ENCODE measurements at regions not wholly inside any gene's neighbourhood (a gene's known extent, or its start where the extent isn't known, plus 50 kb on each side); places are given as distances from the start of the nearest gene placed in this dataset.

DNA sequence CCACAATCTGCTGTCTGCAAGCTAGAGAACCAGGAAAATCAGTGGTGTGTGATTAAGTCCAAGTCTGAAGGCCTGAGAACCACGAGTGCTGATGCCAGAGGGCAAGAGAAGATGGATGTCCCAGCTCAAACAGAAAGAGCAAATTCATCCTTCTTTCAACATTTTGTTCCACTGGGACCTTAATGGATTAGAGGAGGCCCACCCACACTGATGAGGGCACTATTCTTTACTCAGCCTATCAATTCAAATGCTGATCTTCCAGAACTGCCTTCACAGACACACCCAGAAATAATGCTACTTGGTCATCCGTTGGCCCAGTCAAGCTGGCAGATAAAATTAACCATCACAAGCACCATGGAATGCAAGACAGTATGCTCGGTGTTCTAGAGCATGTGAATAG, 226.6 kb upstream of the SASH1 start:
- H3K9me3 Mint-ChIP-seq, result peaks cover 0 to 12% (median under 1%) of the 10 kb centered on the region in 6 donors
- H3K27ac Mint-ChIP-seq, result no peak overlapping the region
- DNase-seq, result no peak
- no peaks in the 10 kb centered on the region for H3K4me1 Mint-ChIP-seq
- no peaks in the 10 kb centered on the region for H3K36me3 Mint-ChIP-seq
- H3K27me3 Mint-ChIP-seq (ENCODE audit: low read depth in 3 of 3), result no peaks in the 10 kb centered on the region
- no peak overlapping the region for H3K4me3 Mint-ChIP-seq

DNA sequence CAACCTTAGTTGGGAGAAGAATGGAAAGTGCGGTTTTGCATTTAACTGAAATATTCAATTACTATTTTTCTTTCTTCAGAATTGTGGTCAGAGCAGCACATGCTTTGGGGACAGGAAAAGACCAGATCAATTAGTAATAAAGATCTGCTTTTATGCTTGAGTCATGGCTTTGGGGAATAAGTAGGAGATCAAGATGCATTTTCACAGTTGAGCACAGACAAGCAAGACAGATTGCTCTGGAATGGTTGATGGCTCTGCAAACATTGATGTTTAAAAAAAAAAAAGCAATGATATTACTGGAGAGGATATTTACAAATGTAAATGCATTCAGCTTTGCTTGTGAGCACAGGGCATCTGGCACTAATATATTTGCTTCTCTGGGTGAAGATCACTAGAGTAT, 224.4 kb upstream of the SASH1 start:
- no peak overlapping the region for H3K27ac Mint-ChIP-seq
- no peak overlapping the region for H3K4me3 Mint-ChIP-seq
- no peak for DNase-seq
- H3K4me1 Mint-ChIP-seq, result no peaks in the 10 kb centered on the region
- no peaks in the 10 kb centered on the region for H3K36me3 Mint-ChIP-seq
- peaks cover 0 to 2% (median 0%) of the 10 kb centered on the region in 3 donors for H3K27me3 Mint-ChIP-seq (ENCODE audit: low read depth in 3 of 3)
- peaks cover 0 to 10% (median under 1%) of the 10 kb centered on the region in 6 donors for H3K9me3 Mint-ChIP-seq

DNA sequence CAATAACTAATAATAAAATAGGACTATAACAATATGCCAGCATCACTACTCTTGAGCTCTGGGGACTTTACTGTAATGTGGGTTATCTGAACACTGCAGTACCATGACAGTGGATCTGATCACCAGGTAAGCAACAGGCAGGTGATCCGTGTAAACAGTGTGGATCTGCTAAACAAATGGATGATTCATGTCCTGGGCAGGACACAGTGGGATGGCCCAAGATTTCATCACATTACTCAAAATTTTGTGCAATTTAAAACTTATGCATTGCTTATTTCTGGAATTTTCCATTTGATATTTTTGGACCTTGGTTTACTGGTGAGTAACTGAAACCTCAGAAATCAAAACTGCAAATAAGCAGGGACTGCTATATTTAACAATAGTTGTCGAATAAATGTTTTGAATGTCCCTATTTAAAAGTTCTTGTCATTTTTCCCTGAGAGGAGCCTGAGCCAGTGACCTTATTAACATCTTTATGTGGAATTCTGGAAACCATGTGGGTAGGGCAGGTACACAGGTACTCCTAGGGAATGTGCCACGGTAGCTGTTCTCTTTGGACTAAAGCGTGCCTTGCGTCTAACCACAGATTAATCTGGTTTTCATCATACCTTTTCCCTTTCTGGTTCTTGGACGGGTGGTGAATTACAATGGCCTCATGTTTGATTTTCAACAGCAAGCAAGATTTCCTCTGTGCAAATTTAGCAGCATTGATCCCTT, 214.5 kb upstream of the SASH1 start:
- Mint-ChIP-seq H3K36me3 (no peaks in the 10 kb centered on the region), H3K9me3 (peaks cover 0 to 2% (median 0%) of the 10 kb centered on the region in 6 donors), H3K4me3 (no peak overlapping the region), H3K4me1 (no peaks in the 10 kb centered on the region), H3K27ac (no peak overlapping the region), H3K27me3 (ENCODE audit: low read depth in 3 of 3) (peaks cover 0 to 4% (median 2%) of the 10 kb centered on the region in 3 donors)
- DNase-seq, result no peak

DNA sequence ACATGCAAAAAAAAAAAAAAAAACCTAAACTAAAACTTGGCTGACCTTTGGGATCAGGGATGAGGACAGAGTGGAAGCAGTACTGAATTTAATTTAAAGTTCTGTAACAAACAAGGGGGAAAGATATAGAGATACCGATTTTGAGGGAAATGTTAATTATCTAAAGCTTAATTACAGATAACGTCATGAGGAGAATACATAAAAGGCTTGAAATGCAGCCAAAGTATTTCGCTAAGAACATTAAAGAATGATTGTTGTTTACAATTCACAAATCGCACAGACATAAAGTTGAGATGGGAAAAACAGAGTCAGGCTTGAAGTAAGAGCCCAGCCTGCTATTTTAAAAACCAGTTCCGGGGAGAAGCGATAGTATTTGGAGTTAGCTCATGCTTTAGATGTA, 208.0 kb upstream of the SASH1 start:
- no peak for DNase-seq
- Mint-ChIP-seq H3K4me3 (no peak overlapping the region), H3K4me1 (no peaks in the 10 kb centered on the region), H3K36me3 (no peaks in the 10 kb centered on the region), H3K27me3 (ENCODE audit: low read depth in 3 of 3) (peaks cover 0 to 5% (median 0%) of the 10 kb centered on the region in 3 donors), H3K27ac (no peak overlapping the region), H3K9me3 (peaks cover 0 to 5% (median 3%) of the 10 kb centered on the region in 6 donors)

DNA sequence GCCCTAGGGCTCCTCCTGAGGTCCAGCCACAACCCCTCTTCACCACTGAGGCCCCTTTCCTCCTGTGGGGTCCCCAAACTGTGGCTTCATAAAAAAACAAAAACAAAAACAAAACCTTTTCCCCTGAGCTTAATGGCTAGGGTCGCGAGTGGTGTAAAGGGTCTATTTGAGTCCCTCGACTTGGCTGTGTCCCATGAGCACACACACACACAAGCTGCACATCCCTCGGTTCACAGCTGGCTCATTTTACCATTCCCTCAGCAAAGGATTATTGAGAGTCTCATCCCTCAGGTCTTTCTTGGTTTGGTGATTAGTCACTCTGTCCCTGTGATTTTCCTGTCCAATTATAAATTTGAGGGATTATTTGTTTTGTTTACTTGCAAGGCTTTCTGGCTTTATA, 206.1 kb upstream of the SASH1 start:
- H3K4me3 Mint-ChIP-seq, result no peak overlapping the region
- DNase-seq, result no peak
- H3K27ac Mint-ChIP-seq, result no peak overlapping the region
- peaks cover 0 to 1% (median 0%) of the 10 kb centered on the region in 3 donors for H3K27me3 Mint-ChIP-seq (ENCODE audit: low read depth in 3 of 3)
- no peaks in the 10 kb centered on the region for H3K36me3 Mint-ChIP-seq
- peaks cover 0 to 5% (median 2%) of the 10 kb centered on the region in 6 donors for H3K9me3 Mint-ChIP-seq
- H3K4me1 Mint-ChIP-seq, result no peaks in the 10 kb centered on the region

DNA sequence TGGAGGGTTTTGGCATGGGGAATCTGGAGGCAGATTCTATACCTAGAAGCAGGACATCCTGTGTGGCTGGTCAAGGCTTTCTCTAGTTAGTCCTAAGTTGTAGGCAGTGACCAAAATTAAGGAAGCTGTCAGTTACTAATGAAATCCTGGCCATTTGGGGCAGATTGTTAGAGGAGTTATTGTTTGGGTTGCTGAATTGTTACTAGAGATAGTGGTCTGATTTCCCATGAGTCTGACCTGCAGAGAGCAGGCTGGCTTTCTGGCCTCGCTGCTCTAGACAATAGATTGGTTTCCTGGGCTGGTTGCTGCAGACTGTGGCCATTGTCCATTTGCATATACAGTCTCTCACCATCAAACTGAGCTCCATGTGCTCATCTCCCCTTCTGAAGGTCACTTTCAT, 205.0 kb upstream of the SASH1 start:
- Mint-ChIP-seq H3K27ac (no peak overlapping the region), H3K36me3 (no peaks in the 10 kb centered on the region), H3K4me3 (no peak overlapping the region), H3K27me3 (ENCODE audit: low read depth in 3 of 3) (peaks cover 1 to 3% (median 2%) of the 10 kb centered on the region in 3 donors), H3K9me3 (peaks cover 0 to 5% (median 2%) of the 10 kb centered on the region in 6 donors), H3K4me1 (no peaks in the 10 kb centered on the region)
- no peak for DNase-seq

DNA sequence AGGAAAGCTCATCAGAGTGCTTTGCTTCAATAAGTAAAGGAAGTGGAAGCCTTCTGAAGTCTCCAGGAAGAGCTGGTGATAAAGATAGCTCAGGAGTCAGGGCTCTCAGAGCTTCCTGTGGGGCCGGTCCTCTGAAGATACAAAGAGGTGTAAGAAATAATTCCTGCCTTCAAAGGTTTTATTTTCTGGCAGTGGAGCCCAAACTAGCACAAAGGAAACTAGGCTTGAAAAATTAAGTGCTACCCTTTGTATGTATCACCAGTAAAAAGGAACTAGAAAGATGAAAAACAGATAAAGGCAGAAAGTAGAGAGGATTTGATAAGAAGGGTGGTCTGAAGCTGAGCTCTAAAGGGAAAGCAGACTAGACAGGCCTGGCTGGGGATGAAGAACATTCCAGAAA, 204.1 kb upstream of the SASH1 start:
- Mint-ChIP-seq H3K9me3 (peaks cover 0 to 5% (median 2%) of the 10 kb centered on the region in 6 donors), H3K4me3 (no peak overlapping the region), H3K36me3 (no peaks in the 10 kb centered on the region), H3K27ac (no peak overlapping the region), H3K4me1 (no peaks in the 10 kb centered on the region), H3K27me3 (ENCODE audit: low read depth in 3 of 3) (peaks cover 1 to 3% (median 3%) of the 10 kb centered on the region in 3 donors)
- no peak for DNase-seq

DNA sequence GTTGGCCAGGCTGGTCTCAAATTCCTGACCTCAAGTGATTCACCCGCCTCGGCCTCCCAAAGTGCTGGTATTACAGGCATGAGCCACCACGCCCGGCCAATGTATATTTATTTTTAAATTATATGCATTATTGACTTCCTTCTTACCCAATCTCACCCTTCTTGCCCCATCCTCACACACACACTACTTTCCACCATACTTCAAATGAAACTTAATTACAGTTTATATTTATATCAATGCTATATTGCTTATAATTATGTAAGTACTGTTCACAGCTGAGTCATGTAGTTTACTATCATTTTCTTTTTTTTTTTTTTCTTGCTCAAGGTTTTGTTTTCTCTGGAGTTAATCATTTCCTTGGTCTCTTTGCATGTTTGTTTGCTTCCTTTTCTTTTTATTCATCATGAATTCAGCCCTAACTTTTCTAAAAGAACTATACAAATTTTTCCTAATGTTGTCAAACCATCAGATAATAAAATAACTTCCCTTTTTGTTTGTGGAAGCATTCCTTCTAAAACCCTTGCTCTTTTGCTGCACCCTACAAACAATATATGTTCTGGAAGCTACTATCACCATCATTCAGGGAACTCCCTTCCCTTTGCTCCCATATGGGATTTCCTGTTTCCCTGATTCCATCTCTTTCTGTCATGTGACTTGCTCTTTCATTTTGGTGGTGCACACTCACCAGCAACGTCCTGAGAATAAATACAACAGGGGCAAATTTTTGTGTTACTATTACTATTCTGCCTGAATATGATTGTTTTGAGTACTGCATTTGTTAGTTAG, 201.7 kb upstream of the SASH1 start:
- Mint-ChIP-seq H3K4me3 (no peak overlapping the region), H3K9me3 (peaks cover 0 to 4% (median 0%) of the 10 kb centered on the region in 6 donors), H3K27me3 (ENCODE audit: low read depth in 3 of 3) (peaks cover 1 to 3% (median 3%) of the 10 kb centered on the region in 3 donors), H3K36me3 (no peaks in the 10 kb centered on the region), H3K27ac (no peak overlapping the region), H3K4me1 (no peaks in the 10 kb centered on the region)
- DNase-seq, result no peak

DNA sequence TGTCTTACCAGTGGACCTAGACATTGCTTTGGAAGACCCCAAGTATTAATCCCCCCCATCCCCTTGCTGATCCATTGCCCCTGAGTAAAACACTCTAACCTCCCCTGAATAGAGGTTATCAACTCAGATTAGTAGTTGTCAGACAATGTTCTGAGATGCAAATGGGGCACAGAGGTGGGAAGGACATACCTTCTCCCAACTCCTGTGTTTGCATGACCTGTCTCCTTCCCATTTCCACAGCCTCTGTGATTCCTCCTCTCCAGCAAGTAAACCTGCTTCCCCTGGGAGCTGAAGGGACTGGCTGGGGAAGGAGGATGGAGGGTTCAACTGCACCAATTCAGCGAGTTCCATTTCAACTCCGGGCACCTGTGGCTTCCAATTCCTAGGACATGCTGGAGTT, 199.8 kb upstream of the SASH1 start:
- Mint-ChIP-seq H3K4me3 (no peak overlapping the region), H3K27me3 (ENCODE audit: low read depth in 3 of 3) (peaks cover 1 to 3% (median 3%) of the 10 kb centered on the region in 3 donors), H3K4me1 (no peaks in the 10 kb centered on the region), H3K9me3 (peaks cover 0 to 2% (median 0%) of the 10 kb centered on the region in 6 donors), H3K27ac (no peak overlapping the region), H3K36me3 (no peaks in the 10 kb centered on the region)
- DNase-seq, result no peak

DNA sequence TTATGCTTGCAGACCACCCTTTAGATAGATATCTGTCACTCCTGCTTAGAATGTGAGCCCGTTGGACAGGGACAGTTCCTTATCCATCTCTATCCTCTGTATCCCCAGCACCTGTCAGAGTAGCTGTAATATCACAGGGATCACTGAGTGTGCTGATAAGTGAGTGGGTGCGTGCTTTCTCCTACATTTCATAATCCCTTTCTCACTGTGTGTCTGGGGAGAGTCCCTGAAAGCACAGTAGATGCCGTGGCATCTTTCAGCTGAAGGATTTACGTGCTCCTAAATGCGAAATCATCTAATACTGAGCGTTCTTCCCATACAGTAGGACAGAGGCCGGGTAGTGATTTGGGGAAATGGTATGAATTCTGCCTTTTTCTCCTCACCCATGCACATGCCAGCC, 198.9 kb upstream of the SASH1 start:
- DNase-seq, result no peak
- H3K9me3 Mint-ChIP-seq, result peaks cover 0 to 2% (median 0%) of the 10 kb centered on the region in 6 donors
- H3K36me3 Mint-ChIP-seq, result no peaks in the 10 kb centered on the region
- H3K4me1 Mint-ChIP-seq, result no peaks in the 10 kb centered on the region
- no peak overlapping the region for H3K4me3 Mint-ChIP-seq
- no peak overlapping the region for H3K27ac Mint-ChIP-seq
- H3K27me3 Mint-ChIP-seq (ENCODE audit: low read depth in 3 of 3), result peaks cover 0 to 3% (median 3%) of the 10 kb centered on the region in 3 donors

DNA sequence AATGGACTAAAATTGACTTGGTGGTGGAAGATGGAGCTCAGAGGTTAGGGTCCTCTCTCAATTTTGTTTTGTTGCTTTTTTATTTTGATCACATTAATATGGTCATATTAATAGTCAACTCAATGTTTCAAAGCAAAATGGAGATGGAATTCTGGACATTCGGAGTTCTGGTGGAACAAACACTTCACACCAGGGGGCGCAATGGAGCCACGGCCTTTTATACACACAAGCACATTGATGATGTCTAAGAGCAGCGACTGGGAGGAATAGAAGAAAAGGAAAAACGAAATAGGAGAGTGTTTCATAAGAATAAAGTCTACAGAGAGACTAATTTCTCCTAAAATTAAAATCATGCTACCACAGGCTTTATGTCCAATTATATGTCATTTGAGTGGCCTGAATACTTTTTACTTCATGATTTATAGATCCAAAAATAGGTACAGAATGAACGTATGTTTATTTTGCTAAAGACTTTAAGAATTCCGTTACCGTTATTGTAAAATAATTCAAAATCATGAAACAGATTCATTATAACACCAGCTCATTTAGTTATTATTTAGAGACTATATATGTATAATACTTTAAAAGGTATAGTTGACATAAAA, 197.6 kb upstream of the SASH1 start:
- H3K27ac Mint-ChIP-seq, result no peak overlapping the region
- peak in 1 of 3 donors; percentile 2 for DNase-seq
- H3K4me3 Mint-ChIP-seq, result no peak overlapping the region

DNA sequence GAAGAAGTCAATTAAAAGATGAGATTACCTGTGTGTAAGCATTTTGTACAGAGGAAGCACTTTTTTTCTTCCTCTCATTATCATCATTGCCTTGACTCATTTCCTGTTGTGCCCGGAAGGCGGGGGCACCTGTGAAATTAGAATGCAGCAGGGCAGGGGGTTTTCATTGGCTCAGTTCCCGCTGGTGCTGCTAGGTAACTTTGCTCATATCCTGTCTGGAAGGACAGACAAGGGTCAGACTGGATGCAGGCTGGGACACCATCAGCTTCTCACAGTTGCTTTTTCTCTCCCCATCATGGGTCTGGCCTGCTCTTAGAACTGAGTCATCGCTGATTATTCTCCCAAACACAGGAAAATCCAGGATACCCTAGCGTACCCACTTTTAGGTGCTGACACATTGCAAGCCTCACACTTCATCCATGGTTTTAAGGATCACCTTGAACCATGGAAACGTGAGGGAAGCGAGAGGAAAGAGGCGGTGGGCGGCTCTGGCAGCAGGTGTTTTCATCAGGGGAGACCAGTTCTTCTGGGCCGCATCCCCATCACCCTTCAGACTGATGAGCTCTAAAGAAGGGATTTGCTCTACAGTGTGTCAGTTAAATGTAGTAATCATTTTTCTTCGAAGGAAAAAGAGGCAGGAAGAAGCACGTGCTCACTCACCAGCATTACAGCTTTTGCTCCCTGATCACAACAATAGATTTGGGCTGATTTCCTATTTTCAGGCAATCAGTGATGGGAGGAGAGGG, 195.7 kb upstream of the SASH1 start:
- DNase-seq, result no peak
- Mint-ChIP-seq H3K4me3 (no peak overlapping the region), H3K4me1 (no peaks in the 10 kb centered on the region), H3K27me3 (ENCODE audit: low read depth in 3 of 3) (peaks cover 0 to 4% (median under 1%) of the 10 kb centered on the region in 3 donors), H3K27ac (no peak overlapping the region), H3K9me3 (peaks cover 0 to 2% (median 0%) of the 10 kb centered on the region in 6 donors), H3K36me3 (no peaks in the 10 kb centered on the region)

More for the DNA sequence above, 197.6 kb upstream of the SASH1 start:
- H3K27me3 Mint-ChIP-seq (ENCODE audit: low read depth in 3 of 3), result peaks cover 0 to 3% (median 3%) of the 10 kb centered on the region in 3 donors
- H3K36me3 Mint-ChIP-seq, result no peaks in the 10 kb centered on the region
- H3K4me1 Mint-ChIP-seq, result no peaks in the 10 kb centered on the region
- peaks cover 0 to 2% (median 0%) of the 10 kb centered on the region in 6 donors for H3K9me3 Mint-ChIP-seq

DNA sequence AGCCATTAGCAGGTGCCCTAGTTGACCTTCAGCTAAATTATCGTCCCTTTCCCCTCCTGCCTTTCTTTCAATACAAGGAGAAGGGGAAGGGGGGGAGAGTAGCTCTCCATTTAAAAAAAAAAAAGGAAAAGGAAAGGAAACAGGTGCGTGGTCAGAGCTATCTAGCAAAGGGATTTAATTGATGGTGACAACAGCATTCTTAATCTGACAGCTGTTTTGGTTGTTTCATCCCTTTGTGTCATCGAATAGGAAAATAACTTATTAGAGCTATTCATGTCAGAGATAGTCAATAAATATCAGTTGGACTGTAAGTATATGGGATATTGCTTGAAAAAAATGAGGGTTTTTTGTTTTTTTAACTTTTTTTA, 195.2 kb upstream of the SASH1 start:
- no peak overlapping the region for H3K27ac Mint-ChIP-seq
- peaks cover 0 to 8% (median 3%) of the 10 kb centered on the region in 3 donors for H3K27me3 Mint-ChIP-seq (ENCODE audit: low read depth in 3 of 3)
- peaks cover 0 to 2% (median 0%) of the 10 kb centered on the region in 6 donors for H3K9me3 Mint-ChIP-seq

More for the DNA sequence above, 195.2 kb upstream of the SASH1 start:
- H3K36me3 Mint-ChIP-seq, result no peaks in the 10 kb centered on the region
- no peak for DNase-seq
- no peak overlapping the region for H3K4me3 Mint-ChIP-seq
- no peaks in the 10 kb centered on the region for H3K4me1 Mint-ChIP-seq

Measured in immature natural killer cell (primary cell).